ENCODE measurements at regions not wholly inside any gene's neighbourhood (a gene's known extent, or its start where the extent isn't known, plus 50 kb on each side); places are given as distances from the start of the nearest gene placed in this dataset.

- intact Hi-C loops (cut with DNase I): loop anchor here (5.0 to 10.0 kb wide), 2 partner anchors 86 to 392 kb away; partner anchors contain the start of gene FGGY
- no peak for ATAC-seq (ENCODE audit: poor library complexity)
- DNase-seq: no peak
These were observed 119.1 kb upstream of the JUN start for GRCh38 chr1:58902830-58903513.

GRCh38 chr1:58903514-58904298 is 119.9 kb upstream of the JUN start:
- intact Hi-C loops (cut with DNase I): loop anchor here (5.0 to 10.0 kb wide), 2 partner anchors 86 to 391 kb away; partner anchors contain the start of gene FGGY
- peak; percentile 97 for ATAC-seq (ENCODE audit: poor library complexity)
- DNase-seq: peak; percentile 97

- no peak for DNase-seq
- ATAC-seq (ENCODE audit: poor library complexity): no peak
- intact Hi-C loops (cut with DNase I): loop anchor here (5.0 to 10.0 kb wide), 2 partner anchors 87 to 390 kb away; partner anchors contain the start of gene FGGY
These were observed 120.7 kb upstream of the JUN start for GRCh38 chr1:58904299-58905125.

DNA sequence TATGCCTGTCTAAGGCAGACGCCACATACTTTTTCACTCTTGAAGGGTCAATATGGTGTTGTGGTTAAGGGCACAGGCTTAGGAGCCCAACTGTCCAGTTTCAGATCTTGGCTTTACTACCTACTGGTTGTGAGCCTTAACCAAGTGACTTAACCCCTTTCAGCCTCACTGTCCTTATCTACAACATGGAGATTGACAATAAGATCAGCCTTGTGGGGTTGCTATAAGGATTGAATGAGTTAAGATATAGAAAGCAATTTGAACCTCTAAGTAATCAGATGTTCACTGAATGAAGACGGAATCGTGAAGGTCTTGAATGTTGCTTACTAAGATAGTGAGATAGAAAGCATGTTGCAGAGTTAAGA is 121.3 kb upstream of the JUN start:
- intact Hi-C loops (cut with DNase I): loop anchor here (10.0 kb wide), 1 partner anchor 390 kb away; the partner anchor contains the start of gene FGGY
- ATAC-seq (ENCODE audit: poor library complexity) (no peak), DNase-seq (no peak)

GRCh38 chr1:58905628-58906221 is 121.9 kb upstream of the JUN start:
- intact Hi-C loops (cut with DNase I): loop anchor here (10.0 kb wide), 1 partner anchor 389 kb away; the partner anchor contains the start of gene FGGY
- no peak for ATAC-seq (ENCODE audit: poor library complexity)
- no peak for DNase-seq

GRCh38 chr1:58907398-58907797 is 123.6 kb upstream of the JUN start:
- DNase-seq: no peak
- no peak for ATAC-seq (ENCODE audit: poor library complexity)
- intact Hi-C loops (cut with DNase I): loop anchor here (10.0 kb wide), 1 partner anchor 387 kb away; the partner anchor contains the start of gene FGGY

GRCh38 chr1:58908561-58909560 is 125.0 kb upstream of the JUN start:
- intact Hi-C loops (cut with DNase I): loop anchor here (10.0 kb wide), 1 partner anchor 386 kb away; the partner anchor contains the start of gene FGGY
- DNase-seq (no peak), ATAC-seq (ENCODE audit: poor library complexity) (no peak)

DNA sequence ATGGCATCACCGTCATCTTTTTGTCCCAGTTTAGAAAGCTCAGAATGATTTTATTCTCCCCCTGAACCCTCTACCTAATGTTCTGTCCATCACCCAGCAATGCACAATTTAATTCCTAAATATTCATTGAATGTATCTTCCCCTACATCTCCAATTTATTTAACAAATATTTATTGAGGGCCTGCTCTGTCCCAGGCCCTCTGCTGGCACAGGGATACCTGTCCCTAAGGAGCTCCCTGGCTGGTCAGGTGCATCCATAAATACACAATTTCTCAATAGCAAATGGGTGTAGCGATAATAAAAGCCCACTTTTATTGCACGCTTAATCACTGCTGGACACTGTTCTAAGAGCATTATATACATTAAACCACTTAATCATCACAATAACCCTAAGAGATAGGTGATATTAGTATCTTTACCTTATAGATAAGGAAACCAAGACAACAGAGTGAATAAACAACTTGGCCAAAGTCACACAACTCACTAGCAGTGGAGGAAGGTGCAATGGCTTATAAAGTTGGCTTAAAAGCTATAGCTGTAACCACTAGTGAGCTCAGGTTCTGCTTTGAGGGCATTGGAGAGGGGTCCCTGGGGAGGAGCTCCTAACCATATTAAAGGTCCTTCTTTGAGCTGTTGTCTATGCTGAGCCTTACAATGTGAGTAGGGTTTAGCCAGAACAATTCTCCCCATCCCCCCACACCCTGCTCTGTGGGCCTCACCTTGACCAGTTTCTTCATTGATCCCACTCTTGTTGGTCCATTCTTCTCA is 126.3 kb upstream of the JUN start:
- intact Hi-C loops (cut with DNase I): loop anchor here (10.0 kb wide), 1 partner anchor 385 kb away; the partner anchor contains the start of gene FGGY
- no peak for ATAC-seq (ENCODE audit: poor library complexity)
- no peak for DNase-seq

- ATAC-seq (ENCODE audit: poor library complexity) (no peak), DNase-seq (no peak)
- intact Hi-C loops (cut with DNase I): no loop called here
These were observed 128.1 kb upstream of the JUN start for GRCh38 chr1:58911841-58912499.

GRCh38 chr1:58914925-58915324 is 131.1 kb upstream of the JUN start:
- intact Hi-C loops (cut with DNase I): no loop called here
- ATAC-seq (ENCODE audit: poor library complexity) (no peak), DNase-seq (no peak)

GRCh38 chr1:58917436-58917835 is 133.6 kb upstream of the JUN start:
- DNase-seq: no peak
- intact Hi-C loops (cut with DNase I): no loop called here
- ATAC-seq (ENCODE audit: poor library complexity): no peak

DNA sequence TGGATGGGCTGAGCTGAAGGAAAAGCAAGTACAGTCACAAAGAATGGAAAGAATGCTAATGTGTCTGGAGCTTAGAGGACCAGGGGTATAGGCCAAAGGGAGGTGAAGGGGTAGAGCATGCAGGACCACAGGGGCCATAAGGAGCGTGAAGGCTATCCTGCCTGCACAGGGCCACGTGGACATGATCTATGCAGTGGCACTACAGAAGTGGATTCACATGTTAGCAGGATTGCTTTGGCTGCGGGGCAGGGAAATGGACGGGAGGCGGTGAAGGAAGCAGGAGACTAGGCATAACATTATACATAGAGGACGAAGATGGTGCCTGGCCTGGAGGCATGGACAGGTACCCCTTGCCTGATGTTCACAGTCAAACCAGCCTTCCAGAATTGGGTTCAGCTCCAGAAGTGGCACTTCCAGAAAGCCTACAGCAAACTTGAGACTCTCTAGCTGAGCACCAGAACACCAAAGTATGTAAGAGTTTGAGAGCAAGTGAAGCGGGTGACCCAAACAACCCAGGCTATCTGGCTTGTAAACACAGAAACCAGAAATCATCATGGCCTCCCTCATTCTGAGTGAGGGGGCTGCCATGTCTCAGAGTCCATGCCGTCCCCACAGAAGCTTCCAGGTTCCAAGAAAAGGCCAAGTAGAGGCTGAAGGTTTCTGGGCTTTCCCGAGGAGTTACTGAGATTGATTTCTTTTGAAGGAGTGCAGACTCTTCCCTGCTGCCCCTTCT is 135.5 kb upstream of the JUN start:
- DNase-seq: no peak
- no peak for ATAC-seq (ENCODE audit: poor library complexity)
- intact Hi-C loops (cut with DNase I): no loop called here

GRCh38 chr1:58919959-58920321 is 136.1 kb upstream of the JUN start:
- intact Hi-C loops (cut with DNase I): no loop called here
- no peak for ATAC-seq (ENCODE audit: poor library complexity)
- DNase-seq: no peak

DNA sequence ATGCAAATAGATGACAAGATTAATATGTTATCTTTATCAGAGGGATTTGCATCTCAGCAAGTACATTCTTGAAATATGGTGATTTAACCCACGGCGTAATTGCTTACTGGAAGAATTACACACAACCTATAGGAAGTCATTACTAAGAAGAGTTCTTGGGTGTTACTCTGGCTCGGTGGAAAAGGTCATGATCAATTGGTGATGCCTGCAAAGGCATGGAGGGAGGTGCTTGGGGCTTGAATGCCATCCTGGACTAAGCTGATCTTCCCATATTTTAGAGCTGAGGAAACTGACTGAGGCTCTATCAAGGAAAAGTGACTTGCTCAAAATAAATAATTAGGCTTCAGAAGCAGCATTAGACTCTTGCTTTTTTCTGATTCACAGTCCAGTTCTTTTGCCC is 137.5 kb upstream of the JUN start:
- intact Hi-C loops (cut with DNase I): no loop called here
- no peak for DNase-seq
- ATAC-seq (ENCODE audit: poor library complexity): no peak

GRCh38 chr1:58921751-58922150 is 137.9 kb upstream of the JUN start:
- DNase-seq: no peak
- no peak for ATAC-seq (ENCODE audit: poor library complexity)
- intact Hi-C loops (cut with DNase I): no loop called here

Measured in Right ventricle myocardium superior (tissue), 1 donor.